ELR (cell line): ENCODE measurements at regions not wholly inside any gene's neighbourhood (a gene's known extent, or its start where the extent isn't known, plus 50 kb on each side); places are given as distances from the start of the nearest gene placed in this dataset.
"Not testable (repeated sequence)": the region's sequence is repeated elsewhere in the genome, so short reads cannot be mapped to it uniquely, and the experiment has no call there.

Experiments used
- DNase-seq: peaks from one replicate; pipeline ENCODE4 v3.0.0-alpha.2; 2015; ENCODE audit warnings: low read depth

- DNase-seq, result no peak
Observed at GRCh38 chr3:5754602-5755001, 567.1 kb downstream of the EDEM1 start.

- DNase-seq, result no peak
Observed at GRCh38 chr3:5756443-5756842, 568.9 kb downstream of the EDEM1 start.

GRCh38 chr3:5757213-5757804 lies 569.8 kb downstream of the EDEM1 start:
- no peak for DNase-seq

GRCh38 chr3:5758699-5759098 lies 571.2 kb downstream of the EDEM1 start:
- DNase-seq, result no peak

GRCh38 chr3:5762506-5762905 lies 575.0 kb downstream of the EDEM1 start:
- DNase-seq, result no peak

- no peak for DNase-seq
Observed at GRCh38 chr3:5766848-5767247, 579.3 kb downstream of the EDEM1 start.

GRCh38 chr3:5767304-5767703 lies 579.8 kb downstream of the EDEM1 start:
- DNase-seq, result no peak

- no peak for DNase-seq
Observed at GRCh38 chr3:5768281-5768945, 580.9 kb downstream of the EDEM1 start.

- no peak for DNase-seq
Observed at GRCh38 chr3:5769825-5770224, 582.3 kb downstream of the EDEM1 start.

- no peak for DNase-seq
Observed at GRCh38 chr3:5774337-5774736, 586.8 kb downstream of the EDEM1 start.

GRCh38 chr3:5775100-5775499 lies 587.6 kb downstream of the EDEM1 start:
- DNase-seq, result not testable (repeated sequence)

GRCh38 chr3:5784690-5785089 lies 597.2 kb downstream of the EDEM1 start:
- no peak for DNase-seq

- DNase-seq, result no peak
Observed at GRCh38 chr3:5787861-5788488, 600.5 kb downstream of the EDEM1 start.

GRCh38 chr3:5788496-5788895 lies 601.0 kb downstream of the EDEM1 start:
- DNase-seq, result no peak

GRCh38 chr3:5791558-5791957 lies 604.1 kb downstream of the EDEM1 start:
- DNase-seq, result no peak

GRCh38 chr3:5796541-5796940 lies 609.0 kb downstream of the EDEM1 start:
- no peak for DNase-seq

- no peak for DNase-seq
Observed at GRCh38 chr3:5798809-5799208, 611.3 kb downstream of the EDEM1 start.

GRCh38 chr3:5799398-5799797 lies 611.9 kb downstream of the EDEM1 start:
- no peak for DNase-seq

GRCh38 chr3:5800965-5801364 lies 613.5 kb downstream of the EDEM1 start:
- no peak for DNase-seq

GRCh38 chr3:5806192-5806591 lies 618.7 kb downstream of the EDEM1 start:
- DNase-seq, result no peak

GRCh38 chr3:5809586-5810246 lies 622.2 kb downstream of the EDEM1 start:
- DNase-seq, result no peak

- no peak for DNase-seq
Observed at GRCh38 chr3:5811016-5811415, 623.5 kb downstream of the EDEM1 start.

GRCh38 chr3:5813521-5813920 lies 626.0 kb downstream of the EDEM1 start:
- no peak for DNase-seq
